RWPE1 (cell line): ENCODE measurements at regions not wholly inside any gene's neighbourhood (a gene's known extent, or its start where the extent isn't known, plus 50 kb on each side); places are given as distances from the start of the nearest gene placed in this dataset.

Experiments
- CTCF ChIA-PET: fragments of 350-600 bp; sonication (Branson Sonifier 250); formaldehyde crosslinking; extraction: SDS; loops from one replicate; lab custom pipeline; 2021; lab: Yijun Ruan, JAX
- POLR2A ChIA-PET: fragments of 400-600 bp; formaldehyde crosslinking; extraction: SDS; loops from one replicate; lab custom pipeline; 2020; ENCODE audit warnings: antibody characterized with exemption; ENCODE audit not compliant: low non-redundant PET; lab: Yijun Ruan, JAX
- DNase-seq: peaks from one replicate; pipeline ENCODE4 v3.0.0; 2012; ENCODE audit warnings: low spot score
- H3K27ac ChIP-seq: fragments of 450-650 bp; 2 replicates; pipeline ENCODE4 v1.5.1; 2017
- CTCF ChIP-seq: fragments of 450-650 bp; conservative IDR thresholded peaks from 2 replicates; pipeline ENCODE4 v1.5.1; 2017; ENCODE audit warnings: low read depth, mild to moderate bottlenecking

DNA sequence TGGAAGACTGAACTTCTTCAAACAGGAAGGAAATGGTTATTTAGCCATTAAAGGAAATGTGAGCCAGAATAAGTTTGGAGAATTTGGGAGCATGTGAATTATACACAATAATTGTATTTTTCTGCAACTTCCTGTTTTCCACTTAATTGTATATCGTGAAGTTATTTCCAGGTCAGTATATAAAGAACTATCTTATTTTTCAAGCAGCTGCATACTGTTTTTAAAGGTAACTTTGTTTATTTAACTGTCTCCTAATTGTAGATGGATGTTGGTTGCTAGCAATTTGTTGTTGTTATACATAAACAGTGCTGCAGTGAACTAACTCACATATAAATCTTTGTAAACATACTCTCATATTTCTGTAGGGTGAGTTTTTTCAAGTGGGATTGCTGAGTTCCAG is 180.3 kb downstream of the HLX start:
- no peak for DNase-seq
- POLR2A ChIA-PET = no interaction called here
- H3K27ac ChIP-seq = no peak overlapping the region
- no peak for TF ChIP-seq CTCF
- CTCF ChIA-PET = interaction anchor here (0.6 kb wide), 2 partner anchors 172 to 316 kb away, joined by 3 read pairs; no protein-coding TSS in a partner anchor

GRCh38 chr1:221063651-221064050 is 184.4 kb downstream of the HLX start:
- ChIA-PET CTCF (interaction anchor here (0.7 kb wide), 1 partner anchor 885 kb away, joined by 4 read pairs; no protein-coding TSS in a partner anchor), POLR2A (no interaction called here)
- no peak overlapping the region for H3K27ac ChIP-seq
- TF ChIP-seq CTCF = no peak
- no peak for DNase-seq

GRCh38 chr1:221066351-221067001 is 187.2 kb downstream of the HLX start:
- POLR2A ChIA-PET = no interaction called here
- CTCF ChIA-PET = no interaction called here

DNA sequence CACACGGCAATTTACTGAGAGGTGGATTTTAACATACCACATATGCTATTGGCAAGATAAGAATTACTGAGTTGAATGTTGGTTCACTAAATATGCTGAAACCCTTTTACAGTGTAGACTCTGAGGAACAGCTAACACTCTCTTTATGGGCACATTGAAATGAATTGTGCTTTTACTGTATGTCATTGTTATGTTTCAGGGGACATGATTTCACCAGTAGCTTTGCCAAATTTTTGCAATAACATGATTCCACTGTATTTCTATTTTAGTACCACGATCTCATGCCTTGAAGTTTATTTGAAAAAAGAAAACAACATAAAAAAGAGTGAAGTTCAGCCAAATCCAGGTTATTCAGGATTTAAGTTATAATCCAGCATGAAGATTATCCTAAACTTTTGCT is 188.5 kb downstream of the HLX start:
- DNase-seq = no peak
- CTCF ChIA-PET = no interaction called here
- no peak for TF ChIP-seq CTCF
- H3K27ac ChIP-seq = no peak overlapping the region
- POLR2A ChIA-PET = no interaction called here

More at GRCh38 chr1:221066351-221067001, 187.2 kb downstream of the HLX start:
- TF ChIP-seq CTCF = no peak
- DNase-seq = no peak
- no peak overlapping the region for H3K27ac ChIP-seq

GRCh38 chr1:221069178-221069903 is 190.1 kb downstream of the HLX start:
- no peak for DNase-seq
- ChIA-PET CTCF (interaction anchor here (0.6 kb wide), 1 partner anchor 12 kb away, joined by 3 read pairs; no protein-coding TSS in a partner anchor), POLR2A (no interaction called here)
- H3K27ac ChIP-seq = no peak overlapping the region
- TF ChIP-seq CTCF = no peak

DNA sequence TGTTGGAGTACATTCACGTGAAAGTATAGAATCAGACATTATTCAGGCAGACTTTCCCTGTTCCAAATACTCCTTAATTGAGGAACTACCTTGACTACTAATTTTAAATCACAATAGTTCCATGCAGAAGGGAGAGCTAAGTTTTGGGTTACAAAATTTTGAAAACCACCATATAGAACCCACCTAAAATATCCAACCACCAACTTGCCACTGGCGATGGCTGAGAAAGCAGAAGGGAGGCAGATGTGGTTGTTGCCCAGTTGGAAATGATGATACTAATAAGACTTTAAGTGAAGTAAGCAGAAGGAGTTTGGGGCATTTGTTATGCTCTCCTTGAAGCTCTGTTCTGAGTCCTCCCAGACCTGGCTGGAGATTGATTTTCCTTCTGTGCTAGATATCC is 190.7 kb downstream of the HLX start:
- no peak for TF ChIP-seq CTCF
- no peak for DNase-seq
- POLR2A ChIA-PET = no interaction called here
- CTCF ChIA-PET = no interaction called here
- H3K27ac ChIP-seq = no peak overlapping the region
